Fibroblast of villous mesenchyme (primary cell): ENCODE measurements at regions not wholly inside any gene's neighbourhood (a gene's known extent, or its start where the extent isn't known, plus 50 kb on each side); places are given as distances from the start of the nearest gene placed in this dataset.
A peak's percentile ranks its signal among the peaks of the same experiment; 100 is the strongest.

Source experiments
- DNase-seq: peaks from one replicate; pipeline ENCODE4 v3.0.0-alpha.2; 2010; ENCODE audit warnings: low read depth
- H3K4me3 ChIP-seq: 2 replicates; pipeline ENCODE4 v1.5.1; 2011; ENCODE audit warnings: low read depth, mild to moderate bottlenecking, low read length
- TF ChIP-seq, protein P1 (sequence below): IDR thresholded peaks from 2 replicates; pipeline ENCODE4 v1.5.1; 2012; ENCODE audit warnings: low read depth, mild to moderate bottlenecking, low read length; ENCODE audit not compliant: insufficient read depth

DNA sequence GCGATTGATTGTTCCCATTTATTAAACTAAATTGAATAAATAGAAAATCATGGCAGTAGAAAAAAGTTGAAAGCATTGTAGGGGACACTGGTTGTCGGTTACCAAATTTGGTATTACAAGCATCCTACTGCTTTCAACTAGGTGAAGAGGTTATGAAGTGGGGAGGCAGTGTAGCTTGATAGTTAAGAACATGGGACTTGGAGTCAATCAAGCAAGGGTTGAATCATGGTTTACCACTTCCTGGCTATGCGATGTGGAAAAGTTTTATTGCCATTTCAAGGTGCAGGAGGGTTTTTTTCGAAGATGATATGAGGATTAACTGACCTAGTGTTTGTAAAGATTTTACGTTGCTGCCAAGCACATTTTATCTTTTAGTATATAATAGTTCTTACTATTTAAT, 318.2 kb upstream of the KCNH8 start:
- TF ChIP-seq, protein P1, sequence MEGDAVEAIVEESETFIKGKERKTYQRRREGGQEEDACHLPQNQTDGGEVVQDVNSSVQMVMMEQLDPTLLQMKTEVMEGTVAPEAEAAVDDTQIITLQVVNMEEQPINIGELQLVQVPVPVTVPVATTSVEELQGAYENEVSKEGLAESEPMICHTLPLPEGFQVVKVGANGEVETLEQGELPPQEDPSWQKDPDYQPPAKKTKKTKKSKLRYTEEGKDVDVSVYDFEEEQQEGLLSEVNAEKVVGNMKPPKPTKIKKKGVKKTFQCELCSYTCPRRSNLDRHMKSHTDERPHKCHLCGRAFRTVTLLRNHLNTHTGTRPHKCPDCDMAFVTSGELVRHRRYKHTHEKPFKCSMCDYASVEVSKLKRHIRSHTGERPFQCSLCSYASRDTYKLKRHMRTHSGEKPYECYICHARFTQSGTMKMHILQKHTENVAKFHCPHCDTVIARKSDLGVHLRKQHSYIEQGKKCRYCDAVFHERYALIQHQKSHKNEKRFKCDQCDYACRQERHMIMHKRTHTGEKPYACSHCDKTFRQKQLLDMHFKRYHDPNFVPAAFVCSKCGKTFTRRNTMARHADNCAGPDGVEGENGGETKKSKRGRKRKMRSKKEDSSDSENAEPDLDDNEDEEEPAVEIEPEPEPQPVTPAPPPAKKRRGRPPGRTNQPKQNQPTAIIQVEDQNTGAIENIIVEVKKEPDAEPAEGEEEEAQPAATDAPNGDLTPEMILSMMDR: no peak
- no peak for DNase-seq
- H3K4me3 ChIP-seq: no peak overlapping the region

DNA sequence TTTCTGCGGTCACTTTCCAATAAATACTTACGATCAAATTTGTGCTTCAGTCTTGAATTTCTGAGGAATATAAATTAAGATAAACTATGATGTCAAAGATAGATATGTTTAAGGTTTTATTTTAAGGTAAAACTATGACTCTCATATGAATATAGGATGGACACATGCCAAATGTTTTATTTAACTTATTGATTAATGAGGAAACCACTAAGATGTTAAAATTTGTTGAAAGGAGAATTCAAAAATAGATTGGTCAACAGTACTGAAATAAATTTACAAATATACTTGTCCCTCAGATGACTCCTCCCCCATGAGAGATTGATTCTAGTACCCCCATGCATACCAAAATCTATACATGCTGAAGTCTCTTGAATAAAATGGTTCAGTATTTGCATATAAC, 319.7 kb upstream of the KCNH8 start:
- TF ChIP-seq, protein P1: no peak
- no peak for DNase-seq
- H3K4me3 ChIP-seq: no peak overlapping the region

DNA sequence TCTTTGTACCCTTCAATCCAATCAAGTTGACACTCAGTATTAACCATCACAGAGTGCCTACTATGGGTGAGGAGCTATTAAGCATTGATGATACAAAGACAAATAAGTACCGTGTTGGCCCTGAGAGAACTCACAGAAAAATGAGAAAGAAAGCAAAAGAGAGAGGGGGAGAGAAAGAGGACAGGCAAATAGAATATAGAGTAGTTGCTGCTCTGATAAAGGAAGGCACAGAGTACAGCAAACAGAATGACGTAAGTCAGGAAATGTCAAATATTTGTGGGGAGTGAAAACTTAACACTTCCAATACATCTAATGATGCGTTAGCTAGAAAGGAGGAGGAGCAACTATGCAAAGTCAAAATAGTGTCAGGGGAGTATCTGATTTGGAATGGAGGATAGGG, 320.6 kb upstream of the KCNH8 start:
- TF ChIP-seq, protein P1: no peak
- H3K4me3 ChIP-seq: no peak overlapping the region
- DNase-seq: no peak

DNA sequence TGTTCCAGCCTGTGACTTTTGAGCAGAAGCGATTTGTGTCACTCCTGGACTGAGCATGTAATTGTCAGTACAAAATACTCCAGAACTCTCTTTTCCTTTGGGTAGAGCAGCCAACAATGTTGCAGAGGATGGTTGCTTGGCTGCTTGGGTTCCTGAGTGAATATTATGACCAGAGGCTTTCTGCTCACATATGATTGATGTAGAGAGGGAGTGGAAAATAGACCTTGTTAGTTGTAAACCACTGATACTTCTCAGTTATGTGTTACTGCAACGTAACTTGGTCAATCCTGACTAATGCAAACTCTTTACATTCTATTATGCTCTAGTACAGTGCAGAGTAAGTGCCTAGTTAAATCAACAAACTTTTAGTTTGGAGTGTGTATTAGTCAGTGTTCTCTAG, 322.6 kb upstream of the KCNH8 start:
- no peak for DNase-seq
- no peak overlapping the region for H3K4me3 ChIP-seq
- TF ChIP-seq, protein P1: no peak

DNA sequence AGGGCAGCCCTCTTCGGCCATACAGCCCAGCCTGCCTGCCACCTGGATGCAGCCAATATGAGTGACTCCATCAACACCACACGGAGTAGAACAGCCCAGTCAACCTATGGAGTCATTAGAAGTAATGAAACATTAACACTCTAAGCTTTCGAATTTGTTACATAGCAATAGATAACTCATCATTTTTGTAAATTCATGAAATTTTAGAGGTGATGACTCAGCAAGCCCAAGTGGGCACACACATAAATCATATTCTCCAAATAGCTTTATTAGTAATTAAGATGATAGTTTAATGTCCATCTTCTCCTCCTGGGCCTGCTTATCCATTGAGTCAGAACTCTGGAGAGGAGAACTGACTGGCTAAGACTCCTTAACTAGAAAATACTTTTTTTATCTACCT, 335.0 kb upstream of the KCNH8 start:
- TF ChIP-seq, protein P1: no peak
- H3K4me3 ChIP-seq: no peak overlapping the region
- no peak for DNase-seq

DNA sequence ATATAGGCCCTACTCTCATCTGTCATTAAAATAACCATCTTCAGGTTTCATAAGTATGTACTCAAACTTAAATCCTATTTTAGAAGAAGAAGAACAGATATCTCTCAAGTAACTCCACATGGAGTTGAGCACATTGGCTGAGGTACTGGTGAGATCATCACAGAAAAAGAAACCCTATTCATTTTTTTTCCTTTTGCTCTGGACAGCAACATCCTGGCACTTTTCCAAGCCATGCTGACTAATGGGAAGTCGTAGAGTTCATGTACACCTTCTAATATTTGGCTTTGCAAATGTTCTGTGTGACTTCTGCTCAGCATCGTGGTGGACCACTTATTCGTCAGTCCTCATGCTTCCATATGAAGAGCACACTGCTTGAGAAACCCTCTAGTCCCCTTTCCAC, 336.0 kb upstream of the KCNH8 start:
- DNase-seq: peak; percentile 48
- TF ChIP-seq, protein P1: no peak
- no peak overlapping the region for H3K4me3 ChIP-seq

DNA sequence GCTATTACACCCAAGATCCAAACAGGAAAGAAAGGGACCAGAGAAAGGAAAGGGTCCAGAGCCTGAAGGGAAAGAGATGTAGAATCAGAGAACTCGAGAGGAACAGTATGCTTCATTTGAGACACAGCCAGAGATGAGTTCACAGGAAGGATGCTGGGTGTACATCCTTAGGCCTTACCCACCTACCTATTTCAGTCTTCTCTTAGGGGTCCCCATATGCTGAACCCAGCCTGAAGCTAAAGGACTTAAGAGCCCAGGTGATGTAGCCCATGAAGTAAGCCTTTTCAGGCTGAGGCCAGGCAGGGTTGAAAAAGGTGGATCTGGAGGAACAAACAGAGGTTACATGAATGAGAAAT, 338.0 kb upstream of the KCNH8 start:
- no peak overlapping the region for H3K4me3 ChIP-seq
- no peak for DNase-seq
- TF ChIP-seq, protein P1: no peak
